WERI-Rb-1 (cell line): ENCODE measurements at regions not wholly inside any gene's neighbourhood (a gene's known extent, or its start where the extent isn't known, plus 50 kb on each side); places are given as distances from the start of the nearest gene placed in this dataset.
A peak's percentile ranks its signal among the peaks of the same experiment; 100 is the strongest.
"Not testable (repeated sequence)": the region's sequence is repeated elsewhere in the genome, so short reads cannot be mapped to it uniquely, and the experiment has no call there.

Experiments used
- DNase-seq: peaks from one replicate; pipeline ENCODE4 v3.0.0-alpha.2; 2020
- H3K27ac ChIP-seq: fragments of 250-450 bp; sonication (Bioruptor Pico); 2 replicates; pipeline ENCODE4 v1.5.1; 2020; ENCODE audit warnings: mild to moderate bottlenecking, moderate library complexity
- H3K27me3 ChIP-seq: fragments of 250-450 bp; sonication (Bioruptor Pico); 2 replicates; pipeline ENCODE4 v1.5.1; 2021; ENCODE audit warnings: mild to moderate bottlenecking, low read depth, moderate library complexity; ENCODE audit not compliant: insufficient read depth, severe bottlenecking
- H3K36me3 ChIP-seq: fragments of 250-450 bp; sonication (Bioruptor Pico); 2 replicates; pipeline ENCODE4 v1.5.1; 2020; ENCODE audit warnings: mild to moderate bottlenecking, moderate library complexity
- H3K4me3 ChIP-seq: 2 replicates; pipeline ENCODE4 v1.5.1; 2011; ENCODE audit warnings: low read depth, mild to moderate bottlenecking, control low read depth, low read length
- H3K9me3 ChIP-seq: fragments of 250-450 bp; sonication (Bioruptor Pico); 2 replicates; pipeline ENCODE4 v1.5.1; 2021; ENCODE audit warnings: mild to moderate bottlenecking, moderate library complexity; ENCODE audit not compliant: severe bottlenecking
- CTCF ChIP-seq: IDR thresholded peaks from 2 replicates; pipeline ENCODE4 v1.5.1; 2011; ENCODE audit warnings: low read depth, mild to moderate bottlenecking, control low read depth, inconsistent platforms, low read length

GRCh38 chr5:25255128-25255527 lies 610.4 kb upstream of the CDH10 start:
- H3K9me3 ChIP-seq = no peaks in the 10 kb centered on the region
- DNase-seq = no peak
- H3K36me3 ChIP-seq = no peaks in the 10 kb centered on the region
- no peak overlapping the region for H3K4me3 ChIP-seq
- H3K27me3 ChIP-seq = no peaks in the 10 kb centered on the region
- no peak overlapping the region for H3K27ac ChIP-seq
- TF ChIP-seq CTCF = no peak

GRCh38 chr5:25241981-25242380 lies 597.2 kb upstream of the CDH10 start:
- H3K4me3 ChIP-seq = no peak overlapping the region
- TF ChIP-seq CTCF = no peak
- DNase-seq = no peak

GRCh38 chr5:25238720-25239119 lies 593.9 kb upstream of the CDH10 start:
- not testable (repeated sequence) for H3K36me3 ChIP-seq, H3K4me3 ChIP-seq, H3K27ac ChIP-seq, H3K9me3 ChIP-seq, H3K27me3 ChIP-seq, DNase-seq

More at GRCh38 chr5:25241981-25242380, 597.2 kb upstream of the CDH10 start:
- Histone ChIP-seq H3K27ac (no peak overlapping the region), H3K9me3 (no peaks in the 10 kb centered on the region), H3K27me3 (no peaks in the 10 kb centered on the region), H3K36me3 (no peaks in the 10 kb centered on the region)

GRCh38 chr5:25224316-25224982 lies 579.7 kb upstream of the CDH10 start:
- TF ChIP-seq CTCF = no peak
- no peaks in the 10 kb centered on the region for H3K9me3 ChIP-seq
- H3K27ac ChIP-seq = no peak overlapping the region
- H3K36me3 ChIP-seq = no peaks in the 10 kb centered on the region
- DNase-seq = no peak
- H3K27me3 ChIP-seq = no peaks in the 10 kb centered on the region
- no peak overlapping the region for H3K4me3 ChIP-seq

GRCh38 chr5:25199902-25200301 lies 555.1 kb upstream of the CDH10 start:
- not testable (repeated sequence) for H3K27ac ChIP-seq, DNase-seq, H3K4me3 ChIP-seq, H3K36me3 ChIP-seq, H3K9me3 ChIP-seq, H3K27me3 ChIP-seq

GRCh38 chr5:25190521-25191000 lies 545.8 kb upstream of the CDH10 start:
- H3K36me3 ChIP-seq = no peaks in the 10 kb centered on the region
- TF ChIP-seq CTCF = no peak
- no peak overlapping the region for H3K4me3 ChIP-seq
- H3K9me3 ChIP-seq = no peaks in the 10 kb centered on the region
- no peak for DNase-seq
- no peaks in the 10 kb centered on the region for H3K27me3 ChIP-seq
- no peak overlapping the region for H3K27ac ChIP-seq

- no peak overlapping the region for H3K4me3 ChIP-seq
- H3K9me3 ChIP-seq = no peaks in the 10 kb centered on the region
- peak overlapping the region; percentile 39 for H3K27ac ChIP-seq
- peak; percentile 95 for DNase-seq
- no peak for TF ChIP-seq CTCF
- no peaks in the 10 kb centered on the region for H3K36me3 ChIP-seq
- no peaks in the 10 kb centered on the region for H3K27me3 ChIP-seq
These were observed 536.5 kb upstream of the CDH10 start for GRCh38 chr5:25181249-25181648.

GRCh38 chr5:25162616-25163015 lies 517.8 kb upstream of the CDH10 start:
- H3K4me3 ChIP-seq, H3K9me3 ChIP-seq, DNase-seq, H3K27me3 ChIP-seq, H3K27ac ChIP-seq, H3K36me3 ChIP-seq: not testable (repeated sequence)
